GM12865 (cell line): ENCODE measurements at regions not wholly inside any gene's neighbourhood (a gene's known extent, or its start where the extent isn't known, plus 50 kb on each side); places are given as distances from the start of the nearest gene placed in this dataset.

ENCODE experiments used
- DNase-seq: peaks from one replicate; pipeline ENCODE4 v3.0.0; 2010; ENCODE audit warnings: low read depth
- H3K4me3 ChIP-seq: 2 replicates; pipeline ENCODE4 v1.5.1; 2011; ENCODE audit warnings: mild to moderate bottlenecking, low read depth, low read length, control low read depth
- TF ChIP-seq, protein P1 (sequence below): IDR thresholded peaks from 2 replicates; pipeline ENCODE4 v1.5.1; 2011; ENCODE audit warnings: low read length, control low read depth, low read depth, inconsistent platforms; ENCODE audit not compliant: insufficient read depth; ENCODE audit errors: missing control alignments

DNA sequence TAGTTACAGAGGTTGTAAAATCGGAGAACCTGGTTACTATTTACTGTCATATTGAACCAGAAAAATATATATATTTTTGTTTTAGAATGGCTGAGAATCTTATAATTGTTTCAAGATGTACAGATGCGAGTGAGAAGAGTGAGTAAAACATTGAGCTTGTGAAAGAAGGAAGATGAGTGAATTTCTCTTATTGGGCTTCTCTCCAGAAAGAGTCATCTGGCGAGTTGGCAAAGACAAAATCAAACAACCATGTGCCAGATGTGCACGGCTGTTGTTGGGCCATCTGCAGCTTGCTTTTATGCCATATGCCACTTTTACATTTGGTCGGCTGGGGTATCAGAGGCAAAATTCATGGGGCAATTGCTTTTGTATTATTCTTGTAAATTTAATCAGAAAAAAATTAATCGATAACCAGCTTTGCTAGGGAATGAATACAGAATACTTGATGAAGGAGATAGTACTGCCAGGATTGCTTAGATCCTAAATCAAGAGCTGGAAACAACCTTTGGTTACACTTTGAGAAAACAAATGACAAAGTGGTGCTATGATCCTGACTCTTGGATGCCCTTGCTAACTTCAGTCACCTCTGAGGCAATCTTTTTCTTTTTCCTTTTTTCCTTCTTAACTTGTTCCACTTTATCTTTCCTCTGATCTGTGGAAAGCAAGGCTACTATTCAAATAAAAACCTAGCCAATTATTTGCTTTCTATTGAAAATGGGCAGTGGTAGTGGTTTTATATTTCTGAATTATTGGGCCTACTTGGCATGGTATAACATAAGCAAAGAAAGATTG lies 97.1 kb upstream of the GRIK2 start:
- TF ChIP-seq, protein P1, sequence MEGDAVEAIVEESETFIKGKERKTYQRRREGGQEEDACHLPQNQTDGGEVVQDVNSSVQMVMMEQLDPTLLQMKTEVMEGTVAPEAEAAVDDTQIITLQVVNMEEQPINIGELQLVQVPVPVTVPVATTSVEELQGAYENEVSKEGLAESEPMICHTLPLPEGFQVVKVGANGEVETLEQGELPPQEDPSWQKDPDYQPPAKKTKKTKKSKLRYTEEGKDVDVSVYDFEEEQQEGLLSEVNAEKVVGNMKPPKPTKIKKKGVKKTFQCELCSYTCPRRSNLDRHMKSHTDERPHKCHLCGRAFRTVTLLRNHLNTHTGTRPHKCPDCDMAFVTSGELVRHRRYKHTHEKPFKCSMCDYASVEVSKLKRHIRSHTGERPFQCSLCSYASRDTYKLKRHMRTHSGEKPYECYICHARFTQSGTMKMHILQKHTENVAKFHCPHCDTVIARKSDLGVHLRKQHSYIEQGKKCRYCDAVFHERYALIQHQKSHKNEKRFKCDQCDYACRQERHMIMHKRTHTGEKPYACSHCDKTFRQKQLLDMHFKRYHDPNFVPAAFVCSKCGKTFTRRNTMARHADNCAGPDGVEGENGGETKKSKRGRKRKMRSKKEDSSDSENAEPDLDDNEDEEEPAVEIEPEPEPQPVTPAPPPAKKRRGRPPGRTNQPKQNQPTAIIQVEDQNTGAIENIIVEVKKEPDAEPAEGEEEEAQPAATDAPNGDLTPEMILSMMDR, result no peak
- DNase-seq, result no peak
- no peak overlapping the region for H3K4me3 ChIP-seq

DNA sequence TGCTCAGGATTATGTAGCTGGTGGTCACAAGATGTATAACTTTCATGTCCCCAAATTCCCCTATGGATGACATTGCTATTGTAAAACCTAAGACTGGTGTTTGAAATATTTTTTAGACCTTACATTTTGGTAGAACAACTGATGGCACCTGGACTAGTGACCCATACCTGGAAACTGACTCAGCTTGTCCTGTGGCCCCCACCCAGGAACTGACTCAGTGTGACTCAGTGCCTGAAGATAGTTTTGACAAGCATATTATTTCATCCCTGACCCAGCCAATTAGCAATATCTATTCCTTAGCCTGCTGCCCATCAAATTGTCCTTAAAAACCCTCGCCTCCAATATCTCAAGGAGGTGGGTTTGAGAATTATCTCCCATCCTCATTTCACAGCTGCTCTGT lies 90.9 kb upstream of the GRIK2 start:
- no peak overlapping the region for H3K4me3 ChIP-seq
- TF ChIP-seq, protein P1, result no peak

DNA sequence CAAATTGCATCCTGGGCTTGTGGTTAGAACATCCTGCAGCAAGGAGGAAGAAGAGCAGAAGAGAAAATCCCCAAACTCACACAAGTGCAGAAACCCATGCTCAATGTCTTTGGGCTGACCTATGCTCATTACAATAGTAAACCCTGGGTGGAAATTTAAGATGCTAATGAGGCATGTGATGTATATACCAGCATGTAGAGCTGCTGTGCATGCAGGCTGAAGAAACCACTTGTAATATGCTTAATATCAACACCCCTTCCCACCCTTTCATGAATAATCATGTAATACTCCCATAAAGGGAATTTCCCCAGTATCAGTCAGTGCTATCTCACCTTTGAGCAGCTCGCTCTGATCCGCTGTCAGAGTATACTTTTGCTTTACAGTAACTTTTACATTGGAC lies 90.0 kb upstream of the GRIK2 start:
- DNase-seq, result no peak
- H3K4me3 ChIP-seq, result no peak overlapping the region
- TF ChIP-seq, protein P1, result no peak

More for the DNA sequence above, 90.9 kb upstream of the GRIK2 start:
- no peak for DNase-seq

DNA sequence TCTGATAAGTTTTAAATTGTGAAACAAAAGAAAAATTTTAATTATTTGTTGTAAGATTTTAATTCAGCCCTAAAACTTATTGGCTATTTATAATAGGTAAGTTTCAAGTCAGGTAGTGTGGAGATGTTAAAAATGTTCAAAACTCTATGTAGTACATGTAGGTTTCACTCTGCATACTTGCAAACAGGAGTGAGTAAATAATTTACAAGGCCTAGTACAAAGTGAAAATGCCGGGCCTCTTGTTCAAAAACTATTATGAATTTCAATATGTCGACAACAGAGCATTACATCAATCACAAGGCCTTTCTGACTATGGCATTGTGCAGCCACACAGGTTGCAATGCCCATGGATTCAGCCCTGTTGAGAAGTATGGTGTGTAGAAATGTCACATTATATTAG lies 80.9 kb upstream of the GRIK2 start:
- TF ChIP-seq, protein P1, result no peak
- H3K4me3 ChIP-seq, result no peak overlapping the region
- DNase-seq, result no peak

GRCh38 chr6:101322921-101323320 lies 70.6 kb upstream of the GRIK2 start:
- TF ChIP-seq, protein P1, result no peak
- no peak overlapping the region for H3K4me3 ChIP-seq
- no peak for DNase-seq

DNA sequence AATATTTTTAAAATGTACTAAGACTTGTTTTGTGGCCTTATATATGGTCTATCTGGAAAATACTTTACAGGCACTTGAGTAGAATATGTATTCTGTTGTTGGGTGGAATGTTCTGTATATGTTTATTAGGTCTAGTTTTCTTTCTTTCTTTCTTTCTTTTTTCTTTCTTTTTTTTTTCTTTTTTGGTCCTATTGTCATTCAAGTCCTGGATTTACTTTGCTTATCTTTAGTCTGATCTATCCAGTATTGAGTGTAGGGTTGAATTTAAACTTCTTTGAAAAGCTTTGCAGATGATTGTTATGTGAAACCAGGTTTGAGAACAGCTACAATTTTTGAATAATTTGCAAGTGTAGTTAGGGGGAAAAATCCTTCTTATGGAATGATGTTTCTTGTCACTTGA lies 67.1 kb upstream of the GRIK2 start:
- TF ChIP-seq, protein P1, result no peak

DNA sequence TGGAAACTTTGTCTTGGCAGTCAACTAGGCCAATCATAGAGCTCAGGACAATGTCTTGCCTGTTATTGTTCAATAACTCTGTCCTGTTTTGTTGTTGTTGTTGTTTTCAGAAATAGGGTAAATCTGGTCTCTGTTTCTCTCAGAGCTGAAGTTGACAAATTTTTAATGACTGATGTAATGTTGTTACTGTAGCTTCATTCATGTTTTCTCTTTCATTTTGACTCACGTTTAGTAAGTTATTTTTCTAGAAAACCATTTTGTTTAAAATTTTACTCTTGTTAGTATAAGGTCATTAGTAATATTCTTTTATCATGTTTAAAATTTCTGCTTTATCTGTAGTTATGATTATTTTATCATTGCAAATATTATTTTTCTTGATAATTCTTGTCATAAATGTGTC lies 51.6 kb upstream of the GRIK2 start:
- no peak for DNase-seq
- TF ChIP-seq, protein P1, result no peak
- H3K4me3 ChIP-seq, result no peak overlapping the region

More for the DNA sequence above, 67.1 kb upstream of the GRIK2 start:
- no peak for DNase-seq
- no peak overlapping the region for H3K4me3 ChIP-seq
